ENCODE measurements at regions not wholly inside any gene's neighbourhood (a gene's known extent, or its start where the extent isn't known, plus 50 kb on each side); places are given as distances from the start of the nearest gene placed in this dataset.

GRCh38 chr4:136636155-136636554 is 896.1 kb downstream of the PCDH18 start:
- Histone ChIP-seq H3K9me3 (replicated peaks; ENCODE audit: control insufficient read depth, insufficient read depth, low read length) (no peaks in the 10 kb centered on the region), H2AFZ (ENCODE audit: control insufficient read depth, low read depth, low read length) (no peak overlapping the region), H3K4me2 (ENCODE audit: control insufficient read depth, insufficient read depth) (no peak overlapping the region), H4K20me1 (ENCODE audit: control insufficient read depth, insufficient read depth) (no peaks in the 10 kb centered on the region), H3K27ac (ENCODE audit: control insufficient read depth, insufficient read depth) (no peak overlapping the region), H3K4me1 (ENCODE audit: control insufficient read depth, insufficient read depth, low read length) (no peaks in the 10 kb centered on the region), H3K79me2 (ENCODE audit: control insufficient read depth, insufficient read depth, low read length) (no peaks in the 10 kb centered on the region), H3K9ac (ENCODE audit: control insufficient read depth, insufficient read depth, low read length) (no peak overlapping the region), H3K27me3 (replicated peaks in 1 of 2; ENCODE audit: control insufficient read depth in 2 of 2, insufficient read depth in 2 of 2, low read length in 1 of 2) (no peaks in the 10 kb centered on the region), H3K36me3 (ENCODE audit: control insufficient read depth in 2 of 2, insufficient read depth in 2 of 2, low read length in 1 of 2) (no peaks in the 10 kb centered on the region), H3K4me3 (no peak overlapping the region)
- ChIA-PET RAD21 (ENCODE audit: unreplicated experiment) (interaction anchor here (0.7 kb wide), 1 partner anchor 16 kb away, joined by 3 read pairs; no protein-coding TSS in a partner anchor), SMC1A (ENCODE audit: uncharacterized antibody, unreplicated experiment) (interaction anchor here (0.7 to 2.0 kb wide), 4 partner anchors 8 to 17 kb away, joined by 4 to 5 read pairs (median 4); no protein-coding TSS in a partner anchor), POLR2A (interaction anchor here (1.0 kb wide), 1 partner anchor 16 kb away, joined by 3 read pairs; no protein-coding TSS in a partner anchor), CTCF (interaction anchor here (1.0 to 1.4 kb wide), 5 partner anchors 9 to 27 kb away, joined by 3 to 8 read pairs (median 4); no protein-coding TSS in a partner anchor)
- no TSS peak for BruUV-seq (replicated peaks)
- DNase-seq (ENCODE audit: low read depth, low spot score), result no peak
- intact Hi-C loops (cut with micrococcal nuclease; ENCODE audit: unreplicated experiment), result no loop called here
- peak; percentile 25 for ATAC-seq
- no peak for TF ChIP-seq GATAD2B (conservative IDR thresholded peaks at IDR 0.05; ENCODE audit: low read depth)
- no peak for TF ChIP-seq CBX3 (IDR thresholded peaks at IDR 0.05; ENCODE audit: borderline replicate concordance, low read depth)
- TF ChIP-seq BCL11A (IDR thresholded peaks at IDR 0.05; ENCODE audit: low read depth, low read length), result no peak
- TF ChIP-seq RELB (IDR thresholded peaks at IDR 0.05; ENCODE audit: low read depth), result no peak
- TF ChIP-seq STAT1 (conservative IDR thresholded peaks at IDR 0.05), result no peak
- TF ChIP-seq PML (IDR thresholded peaks at IDR 0.05; ENCODE audit: low read length), result no peak
- no peak for TF ChIP-seq RUNX3 (IDR thresholded peaks at IDR 0.05; ENCODE audit: low read length)
- TF ChIP-seq HDAC6 (IDR thresholded peaks at IDR 0.05; ENCODE audit: unreplicated experiment), result no peak
- no peak for TF ChIP-seq E2F4 (IDR thresholded peaks at IDR 0.05; ENCODE audit: low read depth, low read length)
- no peak for TF ChIP-seq EGR1 (IDR thresholded peaks at IDR 0.05; ENCODE audit: borderline replicate concordance in 1 of 2, low read depth in 2 of 2, low read length in 2 of 2)
- no peak for FAIRE-seq
- in situ Hi-C loops (cut with MboI), result no loop called here
- 30% methylated on average over 10 of the region's 10 CpGs for WGBS (ENCODE audit: insufficient coverage, insufficient replicate concordance, low lambda C conversion rate, missing lambda C conversion rate)
